IMR-90 (cell line): ENCODE measurements at regions not wholly inside any gene's neighbourhood (a gene's known extent, or its start where the extent isn't known, plus 50 kb on each side); places are given as distances from the start of the nearest gene placed in this dataset.

Source experiments
- CEBPB ChIP-seq: IDR thresholded peaks from 2 replicates; pipeline ENCODE4 v1.6.1; 2012; ENCODE audit warnings: low read depth, low read length, improper control_type of control experiment
- MAZ ChIP-seq: IDR thresholded peaks from 2 replicates; pipeline ENCODE4 v1.6.1; 2012; ENCODE audit warnings: low read depth, mild to moderate bottlenecking, low read length, improper control_type of control experiment, moderate library complexity, borderline replicate concordance
- MXI1 ChIP-seq: IDR thresholded peaks from 2 replicates; pipeline ENCODE4 v1.6.1; 2012; ENCODE audit warnings: low read depth, mild to moderate bottlenecking, low read length, moderate library complexity, borderline replicate concordance
- POLR2A ChIP-seq: IDR thresholded peaks from 2 replicates; pipeline ENCODE4 v1.6.1; 2012; ENCODE audit warnings: mild to moderate bottlenecking, low read depth, low read length
- RAD21 ChIP-seq: IDR thresholded peaks from 2 replicates; pipeline ENCODE4 v1.6.1; 2012; ENCODE audit warnings: low read length, improper control_type of control experiment
- RCOR1 ChIP-seq: IDR thresholded peaks from 2 replicates; pipeline ENCODE4 v1.6.1; 2012; ENCODE audit warnings: mild to moderate bottlenecking, low read length, improper control_type of control experiment; ENCODE audit not compliant: insufficient replicate concordance
- RFX5 ChIP-seq: IDR thresholded peaks from 2 replicates; pipeline ENCODE4 v1.8.0; 2012; ENCODE audit warnings: low read depth, mild to moderate bottlenecking, low read length, moderate library complexity
- TF ChIP-seq, protein P1 (sequence below): conservative IDR thresholded peaks from 2 replicates; pipeline ENCODE4 v1.5.1; 2012; ENCODE audit warnings: mild to moderate bottlenecking, low read depth, low read length, improper control_type of control experiment

DNA sequence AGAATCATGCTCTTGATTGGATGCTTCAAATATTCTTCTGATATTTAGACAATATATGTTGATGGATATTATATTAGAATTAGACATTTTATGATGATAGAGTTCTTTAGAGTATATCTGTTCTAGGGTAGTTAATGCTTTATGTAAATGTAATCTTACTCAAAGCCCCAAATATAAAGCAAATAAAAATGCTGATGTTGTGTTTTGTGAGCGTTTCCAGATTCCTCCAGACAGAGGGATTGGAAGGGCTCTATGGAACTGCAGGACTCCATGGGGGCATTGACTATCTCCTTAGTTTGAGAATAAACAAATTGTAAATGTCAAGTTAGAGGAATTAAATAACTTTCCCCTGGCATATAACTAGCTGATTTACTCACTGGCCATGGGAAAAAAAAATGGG, 184.5 kb downstream of the MRPS30 start:
- no peak for TF ChIP-seq POLR2A
- TF ChIP-seq, protein P1, sequence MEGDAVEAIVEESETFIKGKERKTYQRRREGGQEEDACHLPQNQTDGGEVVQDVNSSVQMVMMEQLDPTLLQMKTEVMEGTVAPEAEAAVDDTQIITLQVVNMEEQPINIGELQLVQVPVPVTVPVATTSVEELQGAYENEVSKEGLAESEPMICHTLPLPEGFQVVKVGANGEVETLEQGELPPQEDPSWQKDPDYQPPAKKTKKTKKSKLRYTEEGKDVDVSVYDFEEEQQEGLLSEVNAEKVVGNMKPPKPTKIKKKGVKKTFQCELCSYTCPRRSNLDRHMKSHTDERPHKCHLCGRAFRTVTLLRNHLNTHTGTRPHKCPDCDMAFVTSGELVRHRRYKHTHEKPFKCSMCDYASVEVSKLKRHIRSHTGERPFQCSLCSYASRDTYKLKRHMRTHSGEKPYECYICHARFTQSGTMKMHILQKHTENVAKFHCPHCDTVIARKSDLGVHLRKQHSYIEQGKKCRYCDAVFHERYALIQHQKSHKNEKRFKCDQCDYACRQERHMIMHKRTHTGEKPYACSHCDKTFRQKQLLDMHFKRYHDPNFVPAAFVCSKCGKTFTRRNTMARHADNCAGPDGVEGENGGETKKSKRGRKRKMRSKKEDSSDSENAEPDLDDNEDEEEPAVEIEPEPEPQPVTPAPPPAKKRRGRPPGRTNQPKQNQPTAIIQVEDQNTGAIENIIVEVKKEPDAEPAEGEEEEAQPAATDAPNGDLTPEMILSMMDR = no peak
- TF ChIP-seq MAZ = no peak
- TF ChIP-seq MXI1 = no peak
- no peak for TF ChIP-seq RFX5
- TF ChIP-seq RCOR1 = no peak
- TF ChIP-seq CEBPB = no peak
- no peak for TF ChIP-seq RAD21
